ENCODE measurements at regions not wholly inside any gene's neighbourhood (a gene's known extent, or its start where the extent isn't known, plus 50 kb on each side); places are given as distances from the start of the nearest gene placed in this dataset.
A peak's percentile ranks its signal among the peaks of the same experiment; 100 is the strongest.

DNA sequence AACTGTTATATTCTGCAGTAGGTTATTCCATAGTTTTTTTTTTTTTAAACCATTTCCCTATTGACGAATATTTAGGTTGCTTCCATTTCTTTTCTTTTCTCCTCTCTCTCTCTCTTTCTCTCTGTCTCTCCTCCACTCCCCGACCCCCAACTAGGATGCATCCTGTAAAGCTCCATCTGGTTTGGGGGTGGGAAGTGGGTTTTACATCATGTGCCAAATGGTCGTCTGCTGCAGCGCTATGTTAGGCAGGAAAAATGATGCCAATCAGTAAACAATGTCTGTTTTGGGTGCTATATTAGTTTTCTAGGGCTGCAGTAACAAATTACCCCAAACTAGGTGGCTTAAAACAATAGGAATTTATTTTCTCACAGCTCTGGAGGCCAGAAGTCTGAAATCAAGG lies 465.0 kb downstream of the AACS start:
- H3K27ac ChIP-seq = no peak overlapping the region
- TF ChIP-seq ZFX (IDR thresholded peaks at IDR 0.05; ENCODE audit: borderline replicate concordance) = no peak
- TF ChIP-seq, protein P1, sequence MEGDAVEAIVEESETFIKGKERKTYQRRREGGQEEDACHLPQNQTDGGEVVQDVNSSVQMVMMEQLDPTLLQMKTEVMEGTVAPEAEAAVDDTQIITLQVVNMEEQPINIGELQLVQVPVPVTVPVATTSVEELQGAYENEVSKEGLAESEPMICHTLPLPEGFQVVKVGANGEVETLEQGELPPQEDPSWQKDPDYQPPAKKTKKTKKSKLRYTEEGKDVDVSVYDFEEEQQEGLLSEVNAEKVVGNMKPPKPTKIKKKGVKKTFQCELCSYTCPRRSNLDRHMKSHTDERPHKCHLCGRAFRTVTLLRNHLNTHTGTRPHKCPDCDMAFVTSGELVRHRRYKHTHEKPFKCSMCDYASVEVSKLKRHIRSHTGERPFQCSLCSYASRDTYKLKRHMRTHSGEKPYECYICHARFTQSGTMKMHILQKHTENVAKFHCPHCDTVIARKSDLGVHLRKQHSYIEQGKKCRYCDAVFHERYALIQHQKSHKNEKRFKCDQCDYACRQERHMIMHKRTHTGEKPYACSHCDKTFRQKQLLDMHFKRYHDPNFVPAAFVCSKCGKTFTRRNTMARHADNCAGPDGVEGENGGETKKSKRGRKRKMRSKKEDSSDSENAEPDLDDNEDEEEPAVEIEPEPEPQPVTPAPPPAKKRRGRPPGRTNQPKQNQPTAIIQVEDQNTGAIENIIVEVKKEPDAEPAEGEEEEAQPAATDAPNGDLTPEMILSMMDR (IDR thresholded peaks at IDR 0.05) = no peak

DNA sequence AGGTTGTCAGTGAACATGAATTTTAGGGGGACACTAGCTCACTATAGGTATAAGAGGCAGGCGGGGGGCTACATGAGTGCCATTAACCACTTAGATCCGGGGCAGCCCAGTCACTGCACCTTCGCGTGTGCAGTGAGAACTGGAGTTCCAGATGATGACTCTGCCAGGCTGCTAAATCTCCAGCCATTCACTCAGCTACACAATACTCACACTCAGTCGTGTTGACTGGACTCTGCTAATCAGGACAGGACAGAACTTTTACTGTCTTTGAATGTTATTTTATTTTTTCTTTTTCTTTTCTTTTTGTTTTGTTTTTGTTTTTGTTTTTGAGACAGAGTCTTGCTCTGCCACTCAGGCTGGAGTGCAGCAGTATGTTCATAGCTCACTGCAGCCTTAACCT lies 465.6 kb downstream of the AACS start:
- no peak overlapping the region for H3K27ac ChIP-seq
- TF ChIP-seq, protein P1 (IDR thresholded peaks at IDR 0.05) = no peak

DNA sequence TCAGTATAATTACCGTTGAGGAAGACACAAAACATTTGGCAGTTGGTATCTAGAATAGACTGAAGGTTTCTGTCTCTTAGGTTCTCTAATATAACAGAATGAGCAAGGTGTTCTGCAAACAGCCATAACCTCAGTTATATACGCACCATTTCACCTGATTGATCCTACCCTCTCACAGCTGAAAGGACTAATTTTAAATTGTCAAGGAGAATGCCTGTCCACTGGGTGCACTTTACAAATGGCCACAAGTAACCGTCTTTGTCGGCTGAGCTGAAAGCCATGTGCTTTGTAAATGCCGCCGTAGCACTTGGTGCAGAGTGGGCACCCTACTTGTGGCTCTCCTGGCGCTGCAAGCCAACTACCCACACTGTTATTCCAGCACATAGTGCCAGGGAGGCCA lies 466.3 kb downstream of the AACS start:
- TF ChIP-seq ZFX (IDR thresholded peaks at IDR 0.05; ENCODE audit: borderline replicate concordance) = no peak
- TF ChIP-seq, protein P1 (IDR thresholded peaks at IDR 0.05) = no peak
- H3K27ac ChIP-seq = no peak overlapping the region

DNA sequence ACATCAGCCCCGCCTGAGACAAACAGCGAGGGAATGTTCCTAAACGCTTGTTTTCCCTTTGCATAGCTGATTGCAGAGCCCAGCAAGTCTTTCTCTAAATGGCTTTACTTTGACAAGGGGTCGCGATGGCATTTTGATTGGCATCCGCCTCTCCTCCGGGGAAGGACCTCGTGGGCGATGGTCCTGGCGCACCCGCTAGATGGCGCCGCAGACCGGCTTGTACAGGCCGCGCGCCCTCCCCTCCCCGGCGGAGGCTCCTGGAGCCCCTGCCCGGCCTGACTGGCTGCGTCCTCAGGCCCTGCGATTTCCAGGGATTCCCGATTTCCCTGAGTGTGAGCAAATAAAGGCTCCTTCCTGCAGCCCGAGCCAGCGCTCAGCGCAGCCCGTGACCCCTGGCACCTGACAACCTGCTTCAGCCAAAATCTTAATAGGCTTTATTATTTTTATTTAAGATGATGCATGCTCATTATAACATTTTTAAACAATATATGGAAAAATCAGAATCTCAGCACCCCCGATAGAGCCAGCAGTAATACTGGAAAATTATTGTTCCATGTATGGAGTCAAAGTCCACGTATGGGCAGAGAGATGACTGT lies 468.3 kb downstream of the AACS start:
- TF ChIP-seq, protein P1 (IDR thresholded peaks at IDR 0.05) = peak; percentile 99
- TF ChIP-seq ZFX (IDR thresholded peaks at IDR 0.05; ENCODE audit: borderline replicate concordance) = no peak
- no peak overlapping the region for H3K27ac ChIP-seq

DNA sequence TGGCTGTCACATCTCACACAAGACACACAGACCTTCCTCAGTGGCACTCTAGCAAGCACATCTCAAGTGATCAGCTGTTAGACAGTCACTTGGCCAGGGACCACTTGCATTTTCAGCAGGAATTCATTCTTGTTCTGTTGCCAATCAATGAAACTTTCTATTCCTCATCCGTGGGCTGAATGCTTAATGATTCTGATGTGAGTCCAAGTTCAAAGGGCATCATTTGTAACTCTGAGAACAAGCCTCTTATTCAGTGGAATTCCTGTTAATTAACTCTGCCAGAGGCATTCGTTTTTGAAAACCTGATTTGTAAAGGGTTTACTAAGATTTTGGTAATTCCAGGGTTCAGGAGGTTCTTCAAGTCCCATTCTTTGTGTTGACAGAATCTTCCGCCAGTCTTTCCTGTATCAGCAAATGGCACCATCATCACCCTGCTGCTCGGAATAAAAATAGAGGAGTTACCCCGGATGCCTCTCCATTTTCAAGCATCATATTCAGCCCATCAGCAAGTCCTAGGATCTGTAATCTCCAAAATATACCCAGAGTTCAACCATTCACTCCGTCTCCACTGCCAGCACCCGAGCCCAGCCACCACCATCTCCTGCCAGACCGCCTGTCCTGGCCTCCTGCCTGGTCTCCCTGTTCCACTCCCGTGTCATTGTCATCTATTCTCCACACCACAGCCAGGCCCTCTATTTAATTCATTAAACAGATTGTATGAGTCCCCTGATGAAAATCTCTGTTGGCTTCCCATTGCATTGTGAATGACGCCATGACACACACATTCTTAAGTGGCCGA lies 473.4 kb downstream of the AACS start:
- TF ChIP-seq, protein P1 (IDR thresholded peaks at IDR 0.05) = no peak
- no peak for TF ChIP-seq ZFX (IDR thresholded peaks at IDR 0.05; ENCODE audit: borderline replicate concordance)
- no peak overlapping the region for H3K27ac ChIP-seq

DNA sequence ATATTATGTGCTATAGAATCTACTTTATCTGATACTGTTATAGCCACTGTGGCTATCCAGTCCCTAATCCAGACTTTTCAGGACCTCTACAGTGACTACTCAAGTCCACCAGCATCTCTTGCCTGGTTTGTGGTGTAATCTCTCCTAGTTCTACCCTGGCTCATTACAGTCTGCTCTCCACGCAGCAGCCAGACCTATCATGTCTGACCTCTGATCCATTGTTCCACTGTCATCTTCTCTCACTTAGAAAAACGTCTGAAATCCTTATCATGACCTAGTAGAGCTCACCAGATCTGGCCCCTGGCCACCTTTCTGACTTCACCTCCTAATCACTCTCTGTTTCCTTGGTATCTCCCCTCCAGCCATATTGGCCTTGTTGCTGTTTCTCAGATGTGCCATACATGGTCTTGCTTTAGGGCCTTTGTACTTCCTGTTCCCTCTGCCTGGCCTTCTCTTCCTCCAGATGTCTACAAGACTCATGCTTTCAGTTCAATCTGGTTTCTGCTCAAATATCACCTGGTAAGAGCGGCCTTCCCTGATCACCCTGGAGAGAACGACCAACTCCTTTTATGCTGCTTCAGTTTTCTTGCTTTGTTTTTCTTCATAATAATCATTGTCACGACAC lies 475.5 kb downstream of the AACS start:
- no peak overlapping the region for H3K27ac ChIP-seq
- TF ChIP-seq, protein P1 (IDR thresholded peaks at IDR 0.05) = no peak
- no peak for TF ChIP-seq ZFX (IDR thresholded peaks at IDR 0.05; ENCODE audit: borderline replicate concordance)

DNA sequence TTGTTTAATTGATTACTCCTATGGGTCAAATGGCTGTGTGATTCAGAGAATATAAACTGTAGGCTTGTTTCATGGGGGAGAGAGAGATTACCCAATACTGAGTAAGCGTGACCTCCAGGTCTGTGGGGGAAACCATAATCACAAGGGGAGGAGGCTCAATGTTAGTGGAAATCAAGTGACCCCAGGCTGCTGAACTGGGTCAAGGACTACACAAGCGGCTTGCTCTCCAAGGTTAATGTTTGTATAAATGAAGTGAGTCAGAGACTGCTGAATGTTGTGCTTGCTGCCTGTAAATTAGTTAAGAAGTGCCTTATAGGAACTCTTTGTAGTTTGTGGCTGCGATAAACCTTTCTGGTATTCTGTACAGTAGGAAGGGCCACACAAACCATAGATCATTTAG lies 479.7 kb downstream of the AACS start:
- TF ChIP-seq, protein P1 (IDR thresholded peaks at IDR 0.05) = no peak
- no peak for TF ChIP-seq ZFX (IDR thresholded peaks at IDR 0.05; ENCODE audit: borderline replicate concordance)
- no peak overlapping the region for H3K27ac ChIP-seq
